ENCODE measurements at regions not wholly inside any gene's neighbourhood (a gene's known extent, or its start where the extent isn't known, plus 50 kb on each side); places are given as distances from the start of the nearest gene placed in this dataset.

DNA sequence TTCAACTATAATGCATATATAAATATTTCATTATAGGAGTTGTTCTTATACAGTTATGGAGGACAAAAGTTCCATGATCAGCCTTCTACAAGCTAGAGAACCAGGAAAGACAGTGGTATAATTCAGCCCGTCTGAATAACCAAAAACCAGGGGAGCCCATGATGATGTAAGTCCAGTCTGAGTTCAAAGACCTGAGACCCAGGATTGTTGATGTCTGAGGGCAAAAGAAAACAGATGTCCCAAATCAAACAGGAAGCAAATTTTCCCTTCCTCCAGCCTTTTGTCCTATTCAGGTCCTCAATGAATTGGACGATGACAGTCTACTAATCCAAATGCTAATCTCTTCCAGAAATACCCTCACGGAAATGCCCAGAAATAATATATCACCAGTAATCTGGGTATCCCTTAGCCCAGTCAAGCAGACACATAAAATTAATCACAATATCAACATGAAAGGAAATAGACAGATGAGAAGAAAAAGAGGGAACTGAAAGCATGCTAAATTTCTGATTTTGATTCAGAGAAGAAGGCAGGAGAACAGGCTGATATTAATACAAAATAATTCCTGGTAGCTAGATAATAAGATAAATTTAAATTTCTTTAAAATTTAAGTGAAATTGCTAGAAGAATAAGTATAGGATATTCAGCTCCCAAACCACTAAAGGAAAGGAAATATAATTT lies 255.6 kb upstream of the CTAGE1 start:
- no peaks in the 10 kb centered on the region for H3K27me3 ChIP-seq (ENCODE audit: control insufficient read depth, insufficient read depth, low read length)
- H3K4me1 ChIP-seq (ENCODE audit: control insufficient read depth, insufficient read depth, low read length) = no peaks in the 10 kb centered on the region
- no peak overlapping the region for H3K27ac ChIP-seq (ENCODE audit: low read depth, low read length)
- H3K4me3 ChIP-seq (ENCODE audit: low read depth, low read length) = no peak overlapping the region
- no peak overlapping the region for H3K9ac ChIP-seq (ENCODE audit: low read length)
- no peaks in the 10 kb centered on the region for H3K36me3 ChIP-seq (ENCODE audit: control insufficient read depth, insufficient read depth, low read length)
- no peaks in the 10 kb centered on the region for H3K9me3 ChIP-seq (ENCODE audit: control insufficient read depth, insufficient read depth, low read depth, low read length)

DNA sequence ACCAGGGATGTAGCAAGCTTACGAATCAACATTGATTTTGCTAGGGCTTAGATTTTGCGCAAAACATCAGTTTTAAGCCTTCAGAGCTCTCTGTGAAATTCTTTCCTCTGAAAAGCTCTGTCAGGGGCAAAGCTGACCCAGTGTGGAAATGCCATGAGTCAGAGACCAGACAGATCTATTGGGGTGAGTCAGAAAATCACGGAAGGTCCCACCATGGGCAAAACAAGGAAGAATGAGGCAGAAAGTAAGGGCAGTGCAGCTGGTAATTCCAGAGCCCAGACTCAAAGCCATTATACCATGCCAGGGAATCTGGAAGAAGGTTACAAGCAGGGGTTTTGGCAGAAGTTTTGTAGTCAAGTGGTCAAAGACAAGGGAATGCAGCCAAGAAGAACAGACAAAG lies 256.6 kb upstream of the CTAGE1 start:
- no peaks in the 10 kb centered on the region for H3K27me3 ChIP-seq (ENCODE audit: control insufficient read depth, insufficient read depth, low read length)
- no peak overlapping the region for H3K4me3 ChIP-seq (ENCODE audit: low read depth, low read length)
- no peaks in the 10 kb centered on the region for H3K9me3 ChIP-seq (ENCODE audit: control insufficient read depth, insufficient read depth, low read depth, low read length)
- no peak overlapping the region for H3K9ac ChIP-seq (ENCODE audit: low read length)
- H3K4me1 ChIP-seq (ENCODE audit: control insufficient read depth, insufficient read depth, low read length) = no peaks in the 10 kb centered on the region
- H3K27ac ChIP-seq (ENCODE audit: low read depth, low read length) = no peak overlapping the region
- no peaks in the 10 kb centered on the region for H3K36me3 ChIP-seq (ENCODE audit: control insufficient read depth, insufficient read depth, low read length)

DNA sequence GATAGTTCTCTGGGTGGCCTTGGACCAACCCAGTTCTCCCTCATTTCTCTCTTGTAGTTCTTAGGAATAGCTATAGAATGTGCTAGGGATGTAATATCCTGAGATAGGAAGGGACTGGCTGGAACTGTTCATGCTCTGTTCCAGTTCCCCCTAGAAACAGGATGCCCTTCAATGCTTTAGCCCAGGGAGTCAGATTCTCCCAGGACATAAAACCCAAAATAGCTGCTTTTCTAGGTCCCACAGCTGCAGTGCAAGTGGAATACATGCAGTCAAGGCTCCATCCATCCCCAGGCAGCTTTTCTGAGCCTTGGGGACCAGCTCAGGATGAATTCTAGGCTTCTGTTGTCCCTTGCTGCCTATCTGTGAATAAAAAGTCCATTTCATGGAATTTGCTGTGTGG lies 257.3 kb upstream of the CTAGE1 start:
- Histone ChIP-seq H3K9me3 (ENCODE audit: control insufficient read depth, insufficient read depth, low read depth, low read length) (no peaks in the 10 kb centered on the region), H3K4me3 (ENCODE audit: low read depth, low read length) (no peak overlapping the region), H3K27me3 (ENCODE audit: control insufficient read depth, insufficient read depth, low read length) (no peaks in the 10 kb centered on the region), H3K4me1 (ENCODE audit: control insufficient read depth, insufficient read depth, low read length) (no peaks in the 10 kb centered on the region), H3K27ac (ENCODE audit: low read depth, low read length) (no peak overlapping the region), H3K9ac (ENCODE audit: low read length) (no peak overlapping the region), H3K36me3 (ENCODE audit: control insufficient read depth, insufficient read depth, low read length) (no peaks in the 10 kb centered on the region)

- no peak overlapping the region for H3K9ac ChIP-seq (ENCODE audit: low read length)
- H3K9me3 ChIP-seq (ENCODE audit: control insufficient read depth, insufficient read depth, low read depth, low read length) = no peaks in the 10 kb centered on the region
- H3K27me3 ChIP-seq (ENCODE audit: control insufficient read depth, insufficient read depth, low read length) = no peaks in the 10 kb centered on the region
- no peaks in the 10 kb centered on the region for H3K4me1 ChIP-seq (ENCODE audit: control insufficient read depth, insufficient read depth, low read length)
- no peak overlapping the region for H3K4me3 ChIP-seq (ENCODE audit: low read depth, low read length)
- H3K36me3 ChIP-seq (ENCODE audit: control insufficient read depth, insufficient read depth, low read length) = no peaks in the 10 kb centered on the region
- no peak overlapping the region for H3K27ac ChIP-seq (ENCODE audit: low read depth, low read length)
Observed at GRCh38 chr18:22676423-22676822, 256.7 kb upstream of the RBBP8 start.

DNA sequence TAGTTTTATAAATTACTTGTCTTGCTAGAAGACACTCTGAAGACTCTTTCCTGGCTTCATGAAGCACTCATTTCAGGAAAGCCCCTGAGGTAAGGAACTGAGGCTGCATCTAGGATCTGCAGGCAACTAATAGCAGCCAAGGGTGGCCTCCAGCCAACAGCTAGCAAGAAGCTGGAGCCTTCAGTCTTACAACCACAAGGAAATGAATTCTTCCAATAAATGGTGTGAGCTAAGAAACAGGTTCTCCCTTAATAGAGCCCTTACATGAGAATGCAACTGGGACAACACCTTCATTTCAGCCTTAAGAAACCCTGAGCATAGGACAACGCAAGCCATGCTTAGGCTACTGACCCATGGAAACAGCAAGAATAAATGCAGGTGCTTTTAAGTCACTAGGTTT lies 254.6 kb upstream of the RBBP8 start:
- no peaks in the 10 kb centered on the region for H3K9me3 ChIP-seq (ENCODE audit: control insufficient read depth, insufficient read depth, low read depth, low read length)
- H3K36me3 ChIP-seq (ENCODE audit: control insufficient read depth, insufficient read depth, low read length) = no peaks in the 10 kb centered on the region
- H3K27ac ChIP-seq (ENCODE audit: low read depth, low read length) = no peak overlapping the region
- H3K4me1 ChIP-seq (ENCODE audit: control insufficient read depth, insufficient read depth, low read length) = no peaks in the 10 kb centered on the region
- no peaks in the 10 kb centered on the region for H3K27me3 ChIP-seq (ENCODE audit: control insufficient read depth, insufficient read depth, low read length)
- H3K9ac ChIP-seq (ENCODE audit: low read length) = no peak overlapping the region
- no peak overlapping the region for H3K4me3 ChIP-seq (ENCODE audit: low read depth, low read length)

DNA sequence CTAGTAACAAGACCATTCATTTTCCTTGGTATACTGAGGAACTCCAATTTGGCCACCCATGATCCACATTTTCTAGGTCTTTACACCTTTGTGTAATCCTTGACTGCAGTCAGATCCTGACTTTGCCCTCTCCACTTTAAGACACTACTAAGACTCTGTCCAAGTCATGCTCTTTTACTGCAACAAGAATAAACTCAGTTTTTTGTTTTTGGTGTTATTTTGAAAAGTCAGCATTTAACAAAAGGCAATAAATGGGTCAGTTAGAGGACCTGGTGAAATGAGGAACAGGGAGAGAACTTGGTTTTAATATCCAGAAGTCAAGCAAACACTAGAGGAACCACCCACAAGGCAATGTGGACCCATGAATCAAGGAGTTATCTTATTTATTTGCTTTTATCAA lies 252.2 kb upstream of the RBBP8 start:
- no peaks in the 10 kb centered on the region for H3K27me3 ChIP-seq (ENCODE audit: control insufficient read depth, insufficient read depth, low read length)
- no peak overlapping the region for H3K27ac ChIP-seq (ENCODE audit: low read depth, low read length)
- no peaks in the 10 kb centered on the region for H3K36me3 ChIP-seq (ENCODE audit: control insufficient read depth, insufficient read depth, low read length)
- no peak overlapping the region for H3K4me3 ChIP-seq (ENCODE audit: low read depth, low read length)
- H3K9ac ChIP-seq (ENCODE audit: low read length) = no peak overlapping the region
- no peaks in the 10 kb centered on the region for H3K9me3 ChIP-seq (ENCODE audit: control insufficient read depth, insufficient read depth, low read depth, low read length)
- H3K4me1 ChIP-seq (ENCODE audit: control insufficient read depth, insufficient read depth, low read length) = no peaks in the 10 kb centered on the region

DNA sequence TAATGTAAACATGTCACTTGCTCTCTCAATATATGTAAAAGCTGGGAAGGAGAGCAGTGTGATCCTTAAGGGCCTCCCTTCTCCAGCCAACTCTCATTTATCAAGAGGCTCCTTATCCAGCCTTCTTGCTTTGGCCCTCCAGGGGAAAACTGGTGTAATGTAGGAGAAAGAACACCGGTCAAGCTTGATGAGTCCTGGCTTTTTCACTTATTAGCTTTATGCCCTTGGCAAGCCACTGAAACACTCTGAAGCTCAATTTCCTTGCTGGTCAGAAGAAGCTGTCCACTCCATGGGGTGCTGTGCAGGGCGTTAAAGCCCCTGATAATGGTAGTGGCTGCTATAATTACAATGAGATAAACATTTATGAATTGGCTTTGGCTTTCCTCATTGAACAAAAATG lies 251.2 kb upstream of the RBBP8 start:
- Histone ChIP-seq H3K27me3 (ENCODE audit: control insufficient read depth, insufficient read depth, low read length) (no peaks in the 10 kb centered on the region), H3K4me3 (ENCODE audit: low read depth, low read length) (no peak overlapping the region), H3K9me3 (ENCODE audit: control insufficient read depth, insufficient read depth, low read depth, low read length) (peaks cover 4% of the 10 kb centered on the region), H3K36me3 (ENCODE audit: control insufficient read depth, insufficient read depth, low read length) (no peaks in the 10 kb centered on the region), H3K4me1 (ENCODE audit: control insufficient read depth, insufficient read depth, low read length) (no peaks in the 10 kb centered on the region), H3K9ac (ENCODE audit: low read length) (no peak overlapping the region), H3K27ac (ENCODE audit: low read depth, low read length) (no peak overlapping the region)

- H3K9ac ChIP-seq (ENCODE audit: low read length) = no peak overlapping the region
- no peak overlapping the region for H3K4me3 ChIP-seq (ENCODE audit: low read depth, low read length)
- no peaks in the 10 kb centered on the region for H3K27me3 ChIP-seq (ENCODE audit: control insufficient read depth, insufficient read depth, low read length)
- peaks cover 12% of the 10 kb centered on the region for H3K9me3 ChIP-seq (ENCODE audit: control insufficient read depth, insufficient read depth, low read depth, low read length)
- H3K27ac ChIP-seq (ENCODE audit: low read depth, low read length) = no peak overlapping the region
- H3K4me1 ChIP-seq (ENCODE audit: control insufficient read depth, insufficient read depth, low read length) = no peaks in the 10 kb centered on the region
- no peaks in the 10 kb centered on the region for H3K36me3 ChIP-seq (ENCODE audit: control insufficient read depth, insufficient read depth, low read length)
Observed at GRCh38 chr18:22682720-22683119, 250.4 kb upstream of the RBBP8 start.

- H3K9me3 ChIP-seq (ENCODE audit: control insufficient read depth, insufficient read depth, low read depth, low read length) = peaks cover 17% of the 10 kb centered on the region
- H3K27me3 ChIP-seq (ENCODE audit: control insufficient read depth, insufficient read depth, low read length) = no peaks in the 10 kb centered on the region
- no peak overlapping the region for H3K27ac ChIP-seq (ENCODE audit: low read depth, low read length)
- H3K36me3 ChIP-seq (ENCODE audit: control insufficient read depth, insufficient read depth, low read length) = no peaks in the 10 kb centered on the region
- no peaks in the 10 kb centered on the region for H3K4me1 ChIP-seq (ENCODE audit: control insufficient read depth, insufficient read depth, low read length)
- no peak overlapping the region for H3K4me3 ChIP-seq (ENCODE audit: low read depth, low read length)
- H3K9ac ChIP-seq (ENCODE audit: low read length) = no peak overlapping the region
Observed at GRCh38 chr18:22683196-22683676, 249.9 kb upstream of the RBBP8 start.

GRCh38 chr18:22683786-22684185 lies 249.3 kb upstream of the RBBP8 start:
- Histone ChIP-seq H3K4me1 (ENCODE audit: control insufficient read depth, insufficient read depth, low read length) (no peaks in the 10 kb centered on the region), H3K9ac (ENCODE audit: low read length) (no peak overlapping the region), H3K9me3 (ENCODE audit: control insufficient read depth, insufficient read depth, low read depth, low read length) (peaks cover 22% of the 10 kb centered on the region), H3K36me3 (ENCODE audit: control insufficient read depth, insufficient read depth, low read length) (no peaks in the 10 kb centered on the region), H3K4me3 (ENCODE audit: low read depth, low read length) (no peak overlapping the region), H3K27me3 (ENCODE audit: control insufficient read depth, insufficient read depth, low read length) (no peaks in the 10 kb centered on the region), H3K27ac (ENCODE audit: low read depth, low read length) (no peak overlapping the region)

DNA sequence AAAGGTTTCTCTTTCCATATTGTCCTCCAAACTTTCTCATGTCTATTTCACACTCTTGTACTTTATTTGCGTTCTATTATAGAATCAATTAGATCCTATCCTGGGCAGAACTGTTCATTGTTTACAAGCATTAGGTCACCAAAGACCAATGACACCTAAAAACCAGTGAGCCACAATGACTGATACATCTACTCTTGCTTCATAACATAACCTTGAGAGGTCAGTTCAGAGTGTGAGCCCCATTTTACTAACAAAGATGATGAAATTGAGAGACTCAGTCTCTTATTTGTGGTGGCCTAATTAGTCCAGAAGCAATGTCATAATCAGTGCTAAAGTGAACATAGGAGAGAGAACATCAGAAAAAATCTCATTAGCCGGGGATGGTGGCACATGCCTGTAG lies 248.9 kb upstream of the RBBP8 start:
- H3K9me3 ChIP-seq (ENCODE audit: control insufficient read depth, insufficient read depth, low read depth, low read length) = peaks cover 22% of the 10 kb centered on the region
- no peak overlapping the region for H3K27ac ChIP-seq (ENCODE audit: low read depth, low read length)
- H3K36me3 ChIP-seq (ENCODE audit: control insufficient read depth, insufficient read depth, low read length) = no peaks in the 10 kb centered on the region
- no peak overlapping the region for H3K4me3 ChIP-seq (ENCODE audit: low read depth, low read length)
- no peak overlapping the region for H3K9ac ChIP-seq (ENCODE audit: low read length)
- H3K4me1 ChIP-seq (ENCODE audit: control insufficient read depth, insufficient read depth, low read length) = no peaks in the 10 kb centered on the region
- H3K27me3 ChIP-seq (ENCODE audit: control insufficient read depth, insufficient read depth, low read length) = no peaks in the 10 kb centered on the region

GRCh38 chr18:22685788-22686187 lies 247.3 kb upstream of the RBBP8 start:
- peaks cover 22% of the 10 kb centered on the region for H3K9me3 ChIP-seq (ENCODE audit: control insufficient read depth, insufficient read depth, low read depth, low read length)
- no peak overlapping the region for H3K9ac ChIP-seq (ENCODE audit: low read length)
- H3K27ac ChIP-seq (ENCODE audit: low read depth, low read length) = no peak overlapping the region
- H3K36me3 ChIP-seq (ENCODE audit: control insufficient read depth, insufficient read depth, low read length) = no peaks in the 10 kb centered on the region
- H3K4me3 ChIP-seq (ENCODE audit: low read depth, low read length) = no peak overlapping the region
- no peaks in the 10 kb centered on the region for H3K27me3 ChIP-seq (ENCODE audit: control insufficient read depth, insufficient read depth, low read length)
- no peaks in the 10 kb centered on the region for H3K4me1 ChIP-seq (ENCODE audit: control insufficient read depth, insufficient read depth, low read length)
